NCI-H128 (cell line): ENCODE measurements at regions not wholly inside any gene's neighbourhood (a gene's known extent, or its start where the extent isn't known, plus 50 kb on each side); places are given as distances from the start of the nearest gene placed in this dataset.

Experiments
- DNase-seq: peaks from one replicate; lab custom pipeline; 2025; ENCODE audit not compliant: unreplicated experiment; lab: John Stamatoyannopoulos, UW

GRCh38 chr2:128468186-128468920 is 149.7 kb upstream of the HS6ST1 start:
- DNase-seq = no peak

- no peak for DNase-seq
Measured at GRCh38 chr2:128469203-128469602, 150.5 kb upstream of the HS6ST1 start.

GRCh38 chr2:128469875-128470274 is 151.2 kb upstream of the HS6ST1 start:
- DNase-seq = no peak

- DNase-seq = no peak
Measured at GRCh38 chr2:128472789-128473174, 154.1 kb upstream of the HS6ST1 start.

GRCh38 chr2:128473175-128474035 is 154.7 kb upstream of the HS6ST1 start:
- DNase-seq = no peak

- DNase-seq = no peak
Measured at GRCh38 chr2:128474036-128474955, 155.6 kb upstream of the HS6ST1 start.

- no peak for DNase-seq
Measured at GRCh38 chr2:128474962-128475361, 156.3 kb upstream of the HS6ST1 start.

- no peak for DNase-seq
Measured at GRCh38 chr2:128475427-128476211, 157.0 kb upstream of the HS6ST1 start.

- DNase-seq = no peak
Measured at GRCh38 chr2:128477026-128477820, 158.6 kb upstream of the HS6ST1 start.

- no peak for DNase-seq
Measured at GRCh38 chr2:128477891-128478290, 159.2 kb upstream of the HS6ST1 start.

- no peak for DNase-seq
Measured at GRCh38 chr2:128485761-128486639, 167.3 kb upstream of the HS6ST1 start.

- no peak for DNase-seq
Measured at GRCh38 chr2:128486640-128487375, 168.1 kb upstream of the HS6ST1 start.

GRCh38 chr2:128487650-128488387 is 169.2 kb upstream of the HS6ST1 start:
- DNase-seq = no peak

GRCh38 chr2:128488434-128488833 is 169.8 kb upstream of the HS6ST1 start:
- no peak for DNase-seq

- DNase-seq = no peak
Measured at GRCh38 chr2:128489526-128490273, 171.0 kb upstream of the HS6ST1 start.

- DNase-seq = no peak
Measured at GRCh38 chr2:128490321-128490720, 171.7 kb upstream of the HS6ST1 start.
